IMR-90 (cell line): ENCODE measurements at regions not wholly inside any gene's neighbourhood (a gene's known extent, or its start where the extent isn't known, plus 50 kb on each side); places are given as distances from the start of the nearest gene placed in this dataset.

Source experiments
- CEBPB ChIP-seq: IDR thresholded peaks from 2 replicates; pipeline ENCODE4 v1.6.1; 2012; ENCODE audit warnings: low read depth, low read length, improper control_type of control experiment
- CTCF ChIP-seq: conservative IDR thresholded peaks from 2 replicates; pipeline ENCODE4 v1.5.1; 2012; ENCODE audit warnings: mild to moderate bottlenecking, low read depth, low read length, improper control_type of control experiment
- ELK1 ChIP-seq: fragments of 150-350 bp; IDR thresholded peaks from 2 replicates; pipeline ENCODE4 v1.6.1; 2016; ENCODE audit warnings: low read depth, mild to moderate bottlenecking, low read length, moderate library complexity, borderline replicate concordance
- POLR2A ChIP-seq: IDR thresholded peaks from 2 replicates; pipeline ENCODE4 v1.6.1; 2012; ENCODE audit warnings: mild to moderate bottlenecking, low read depth, low read length
- RAD21 ChIP-seq: IDR thresholded peaks from 2 replicates; pipeline ENCODE4 v1.6.1; 2012; ENCODE audit warnings: low read length, improper control_type of control experiment

- no peak for TF ChIP-seq POLR2A
- no peak for TF ChIP-seq CTCF
- TF ChIP-seq ELK1, result no peak
- TF ChIP-seq RAD21, result no peak
- no peak for TF ChIP-seq CEBPB
Observed at GRCh38 chr3:154071146-154071545, 50.0 kb upstream of the ARHGEF26 start.
